Kidney capillary endothelial cell (primary cell): ENCODE measurements at regions not wholly inside any gene's neighbourhood (a gene's known extent, or its start where the extent isn't known, plus 50 kb on each side); places are given as distances from the start of the nearest gene placed in this dataset.

Experiments used
- DNase-seq: peaks from one replicate; pipeline ENCODE4 v3.0.0-alpha.2; 2018; ENCODE audit warnings: low spot score

GRCh38 chr14:98943907-98944306 lies 328.1 kb downstream of the BCL11B start:
- DNase-seq: no peak

DNA sequence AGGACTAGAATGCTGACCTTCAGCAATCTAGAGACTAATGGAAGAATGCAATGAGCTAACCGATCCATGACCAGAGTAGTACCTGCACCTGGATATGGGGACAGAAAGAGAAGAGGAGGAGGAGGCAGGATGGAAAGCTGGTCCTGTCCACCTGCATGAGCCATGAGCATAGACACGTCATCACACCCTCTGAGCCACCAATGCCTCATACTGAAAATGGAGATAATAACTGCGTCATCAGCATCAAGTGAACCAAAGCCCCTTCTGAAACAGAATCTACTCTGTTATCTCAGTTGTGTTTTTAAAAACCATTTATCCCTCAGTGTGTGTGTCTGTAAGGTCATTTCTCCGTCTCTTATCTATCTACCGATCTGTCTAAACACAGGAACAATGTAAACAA lies 327.0 kb downstream of the BCL11B start:
- no peak for DNase-seq

GRCh38 chr14:98945611-98946570 lies 326.1 kb downstream of the BCL11B start:
- DNase-seq: no peak

- no peak for DNase-seq
Observed at GRCh38 chr14:98946940-98947339, 325.1 kb downstream of the BCL11B start.

DNA sequence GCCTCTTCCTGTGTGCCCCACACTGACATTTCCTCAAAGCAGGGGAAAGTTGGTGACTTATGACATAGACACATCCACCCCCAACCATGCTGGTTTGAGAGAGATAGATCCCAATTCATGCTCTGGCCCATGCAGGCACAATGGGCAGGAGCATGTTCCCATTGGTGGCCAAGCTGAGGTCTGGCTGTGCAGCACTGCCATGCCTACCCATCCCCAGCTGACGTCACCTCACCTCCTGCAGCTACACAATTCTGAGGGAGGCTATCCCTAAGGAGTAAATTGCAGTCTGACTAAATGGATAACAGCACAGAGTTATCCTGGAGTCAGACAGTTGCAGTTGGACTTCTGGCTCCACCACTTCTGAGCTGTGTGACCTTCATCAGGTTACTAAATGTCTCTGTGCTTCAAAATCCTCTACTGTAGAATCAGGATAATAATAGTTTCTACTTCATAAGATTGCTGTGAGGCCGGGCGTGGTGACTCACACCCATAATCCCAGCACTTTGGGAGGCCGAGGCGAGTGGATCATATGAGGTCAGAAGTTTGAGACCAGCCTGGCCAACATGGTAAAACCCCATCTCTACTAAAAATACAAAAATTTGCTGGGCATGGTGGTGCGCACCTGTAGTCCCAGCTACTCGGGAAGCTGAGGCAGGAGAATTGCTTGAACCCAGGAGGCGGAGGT lies 323.9 kb downstream of the BCL11B start:
- no peak for DNase-seq

DNA sequence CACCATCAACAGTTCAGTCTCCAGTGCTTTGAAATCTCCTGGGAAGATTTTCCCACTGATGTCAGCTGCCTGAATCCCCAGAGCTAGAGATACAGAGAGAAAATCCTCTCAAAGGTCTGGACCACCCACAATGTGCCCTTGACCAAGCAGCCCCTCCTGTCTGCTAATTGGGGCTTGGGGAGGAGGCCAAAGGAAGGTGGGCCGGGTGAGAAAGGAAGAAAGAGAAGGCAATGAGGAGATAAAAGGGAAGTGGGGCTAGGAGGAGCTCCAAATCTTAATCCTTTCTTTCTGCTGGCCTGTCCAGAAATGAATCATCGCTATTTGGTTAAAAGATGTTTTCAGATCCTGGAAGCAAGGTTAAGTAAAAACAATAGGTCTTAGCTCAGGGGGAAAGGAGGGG lies 322.9 kb downstream of the BCL11B start:
- DNase-seq: no peak

GRCh38 chr14:98949481-98950135 lies 322.4 kb downstream of the BCL11B start:
- DNase-seq: no peak

- no peak for DNase-seq
Observed at GRCh38 chr14:98950353-98950895, 321.6 kb downstream of the BCL11B start.

DNA sequence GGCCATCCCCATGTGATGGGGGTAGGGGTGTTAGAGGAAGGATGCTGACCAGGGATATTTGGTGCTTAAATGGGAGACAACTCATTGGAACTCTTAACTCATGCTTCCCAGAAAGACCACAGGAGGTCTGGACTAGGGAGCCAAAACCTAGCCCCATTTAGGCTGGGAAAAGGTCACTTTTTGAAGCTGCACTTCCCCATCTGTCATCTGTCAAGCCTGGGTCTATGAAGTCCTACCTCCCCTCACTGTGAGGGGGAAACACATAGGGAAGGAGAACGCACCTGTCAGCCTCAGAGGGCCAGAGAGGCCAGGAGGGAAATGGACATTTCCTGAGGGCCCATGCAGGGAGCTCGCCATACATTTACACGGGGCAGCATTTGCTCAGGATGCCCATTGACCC lies 321.0 kb downstream of the BCL11B start:
- no peak for DNase-seq

DNA sequence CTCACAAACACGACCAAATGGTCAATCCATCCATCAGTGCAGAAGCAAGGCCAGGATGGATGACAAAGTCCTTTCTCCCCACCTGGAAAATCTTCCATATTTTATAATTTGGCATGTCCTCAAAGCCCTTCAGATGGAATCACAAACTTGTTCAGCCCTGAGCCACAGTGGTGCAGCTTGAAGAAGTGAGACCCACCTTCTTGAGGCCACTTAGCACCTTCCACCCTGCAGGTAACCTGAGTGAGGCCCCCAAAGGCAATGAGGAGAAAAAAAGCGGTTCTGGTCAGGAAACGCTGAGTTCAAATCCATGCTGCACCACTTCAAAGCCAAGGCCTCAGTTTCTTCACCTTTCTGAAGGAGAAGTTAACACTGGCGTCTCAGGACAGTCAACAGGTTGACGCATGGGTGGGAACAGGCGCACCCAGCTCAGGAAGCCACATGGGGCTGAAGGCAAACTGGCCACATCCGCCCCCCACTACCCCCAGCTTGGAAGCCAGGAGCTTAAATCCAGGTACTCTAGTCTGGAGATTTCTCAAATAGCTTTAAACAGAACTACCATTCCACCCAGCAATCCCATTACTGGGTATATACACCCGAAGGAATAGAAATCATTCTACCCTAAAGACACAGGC lies 320.4 kb downstream of the BCL11B start:
- DNase-seq: no peak

- no peak for DNase-seq
Observed at GRCh38 chr14:98952593-98953350, 319.2 kb downstream of the BCL11B start.

GRCh38 chr14:98953551-98954348 lies 318.2 kb downstream of the BCL11B start:
- no peak for DNase-seq

DNA sequence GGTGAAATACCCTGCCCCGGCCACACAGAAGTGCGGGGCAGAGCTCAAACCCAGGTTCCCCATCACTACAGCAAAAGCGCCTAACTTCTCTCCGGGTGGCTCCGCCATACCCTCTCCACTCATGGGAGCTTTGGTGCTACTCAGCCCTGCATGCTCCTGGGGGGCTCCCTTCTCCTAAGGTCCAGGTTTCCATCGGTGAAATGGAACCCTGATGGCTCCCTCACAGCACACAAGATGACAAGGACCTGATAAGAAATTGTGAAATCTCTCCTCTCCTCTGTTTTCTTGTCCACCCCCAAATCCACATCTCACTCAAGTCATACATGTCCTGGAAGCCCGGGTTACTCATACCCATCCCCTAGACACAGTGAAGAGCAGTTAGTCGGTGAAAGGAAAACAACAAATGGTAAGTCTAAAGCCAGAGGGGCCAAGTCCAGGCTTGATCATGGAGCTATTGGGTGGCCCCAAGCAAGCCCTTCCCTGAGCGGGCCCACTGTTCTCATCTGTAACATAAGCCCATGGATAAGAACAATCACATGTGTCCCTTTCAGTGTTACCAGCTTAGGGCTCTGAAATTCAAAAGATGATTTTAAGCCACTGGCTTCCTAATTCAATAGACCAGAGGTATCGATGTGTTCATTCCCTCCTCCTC lies 317.5 kb downstream of the BCL11B start:
- no peak for DNase-seq

GRCh38 chr14:98955036-98955740 lies 316.8 kb downstream of the BCL11B start:
- no peak for DNase-seq

DNA sequence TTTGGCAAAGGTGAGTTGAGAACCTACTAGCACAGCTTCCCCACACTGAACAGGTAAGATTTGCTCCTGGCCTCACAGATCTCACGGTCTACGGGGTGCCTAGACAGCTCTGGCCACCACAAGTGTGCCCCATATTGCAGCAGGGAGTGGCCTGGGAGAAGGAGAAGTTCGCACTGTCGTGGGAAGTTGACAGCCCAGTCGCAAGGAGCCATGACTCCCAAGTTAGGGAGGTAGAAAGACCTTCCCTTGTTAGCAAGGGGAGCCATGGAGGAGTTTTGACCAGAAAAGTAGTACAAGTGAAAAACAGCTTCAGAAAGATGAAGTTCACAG lies 316.3 kb downstream of the BCL11B start:
- DNase-seq: no peak

DNA sequence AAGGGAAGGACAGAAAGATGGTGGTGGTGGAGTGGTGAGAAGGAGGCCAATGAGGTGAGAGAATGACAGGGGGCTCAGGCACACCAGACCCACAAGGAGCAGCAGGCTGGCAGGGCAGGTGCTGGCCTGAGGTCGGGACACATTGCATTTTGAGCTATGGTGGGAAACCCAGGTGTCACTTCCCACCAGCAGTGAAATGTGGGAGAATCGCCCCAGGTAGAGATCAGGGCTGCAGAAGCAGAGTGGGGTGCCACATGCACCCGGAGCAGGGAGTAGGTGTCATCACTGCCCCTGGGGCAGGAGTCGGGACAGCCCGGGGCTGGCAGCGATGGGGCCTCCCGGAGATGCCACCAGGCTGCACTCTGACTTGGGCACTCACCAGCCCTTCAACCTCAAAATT lies 315.8 kb downstream of the BCL11B start:
- no peak for DNase-seq

- no peak for DNase-seq
Observed at GRCh38 chr14:98956661-98957060, 315.3 kb downstream of the BCL11B start.

DNA sequence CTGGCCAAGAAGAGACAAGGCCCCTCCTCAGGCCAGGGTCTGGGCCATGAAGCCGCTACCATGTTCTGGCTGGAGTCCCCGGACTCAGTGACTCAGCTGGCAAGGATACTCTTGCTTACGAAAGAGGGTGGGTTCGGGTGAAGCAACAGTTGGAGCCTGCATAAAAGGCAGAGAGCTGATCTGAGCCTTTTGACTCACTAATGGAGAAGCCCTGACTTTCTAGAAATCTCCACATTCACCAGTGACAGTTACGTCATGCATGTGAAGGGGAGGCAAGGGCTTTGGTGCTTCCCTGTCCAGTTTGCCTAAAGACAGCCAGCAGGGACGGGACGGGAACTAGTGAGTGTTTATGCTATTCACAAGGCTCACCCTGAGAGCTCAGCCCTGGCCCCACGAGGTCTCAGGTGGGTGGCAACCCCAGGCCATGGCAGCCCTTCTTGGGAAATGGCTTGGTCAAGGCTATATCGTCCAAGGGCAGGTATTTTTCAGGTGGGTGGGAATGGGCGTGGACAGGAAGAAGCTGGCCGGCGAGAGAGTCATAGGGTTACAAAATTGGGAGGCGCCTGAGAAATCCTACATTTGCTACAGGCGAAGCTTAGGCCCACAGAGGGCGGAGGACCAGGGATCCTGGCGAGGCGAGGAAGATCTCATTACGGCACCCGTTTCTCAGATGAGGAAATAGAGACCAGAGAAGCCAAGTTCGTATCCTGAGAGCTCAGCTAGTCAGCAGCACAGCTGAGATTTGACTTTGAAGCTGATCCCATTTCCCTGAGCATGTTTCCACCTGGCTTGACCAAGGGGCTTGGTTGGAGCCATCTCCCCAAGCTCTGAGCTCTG lies 314.6 kb downstream of the BCL11B start:
- DNase-seq: no peak
